Tibial nerve (tissue), 3 donors: ENCODE measurements at regions not wholly inside any gene's neighbourhood (a gene's known extent, or its start where the extent isn't known, plus 50 kb on each side); places are given as distances from the start of the nearest gene placed in this dataset.

Experiments used
- CTCF ChIP-seq, 5 experiments: fragments of 200-600 bp in 3 of 5; fragments of 450-650 bp in 2 of 5; sonication (generic) in 3 of 5; IDR thresholded peaks; one replicate each; pipeline ENCODE4 v1.5.1; 2016 to 2019; ENCODE audit warnings: antibody characterized with exemption in 5 of 5, mild to moderate bottlenecking in 3 of 5, moderate library complexity in 2 of 5
- POLR2A ChIP-seq, 2 donors: fragments of 450-650 bp; IDR thresholded peaks; one replicate each; pipeline ENCODE4 v1.6.1; 2017; ENCODE audit warnings: antibody characterized with exemption in 2 of 2, mild to moderate bottlenecking in 2 of 2, moderate library complexity in 2 of 2

GRCh38 chr6:113481910-113482309, 375.2 kb upstream of the MARCKS start:
- TF ChIP-seq CTCF (IDR thresholded peaks at IDR 0.05) (no peak), POLR2A (IDR thresholded peaks at IDR 0.05) (no peak)
